HG03280 (cell line): ENCODE measurements at regions not wholly inside any gene's neighbourhood (a gene's known extent, or its start where the extent isn't known, plus 50 kb on each side); places are given as distances from the start of the nearest gene placed in this dataset.

Experiments used
- ATAC-seq: cut with Tn5 transposase; IDR thresholded peaks from one replicate; pipeline ENCODE4 v1.9.1; 2021; ENCODE audit warnings: mild to moderate bottlenecking, moderate library complexity; ENCODE audit not compliant: unreplicated experiment

DNA sequence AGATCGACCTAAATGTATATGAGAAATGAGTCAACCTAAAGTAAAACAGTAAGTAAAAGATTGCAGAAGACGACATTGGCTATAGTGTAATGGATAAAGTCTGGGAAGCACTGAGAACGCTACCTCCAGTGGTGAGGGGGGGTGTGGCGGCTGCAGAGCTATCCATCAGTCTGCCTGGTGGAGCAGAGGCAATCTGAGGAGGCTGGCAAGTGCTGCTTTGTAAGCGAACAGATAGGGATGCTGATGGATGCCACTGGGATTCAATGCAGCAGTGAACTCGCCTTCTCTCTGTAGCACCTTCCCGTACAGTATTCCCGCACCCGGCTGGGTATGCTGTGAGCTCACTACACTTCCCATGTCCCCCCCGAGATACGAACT lies 261.5 kb downstream of the NSG2 start:
- ATAC-seq, result no peak

- ATAC-seq, result no peak
Measured at GRCh38 chr5:174307656-174308271, 262.3 kb downstream of the NSG2 start.

DNA sequence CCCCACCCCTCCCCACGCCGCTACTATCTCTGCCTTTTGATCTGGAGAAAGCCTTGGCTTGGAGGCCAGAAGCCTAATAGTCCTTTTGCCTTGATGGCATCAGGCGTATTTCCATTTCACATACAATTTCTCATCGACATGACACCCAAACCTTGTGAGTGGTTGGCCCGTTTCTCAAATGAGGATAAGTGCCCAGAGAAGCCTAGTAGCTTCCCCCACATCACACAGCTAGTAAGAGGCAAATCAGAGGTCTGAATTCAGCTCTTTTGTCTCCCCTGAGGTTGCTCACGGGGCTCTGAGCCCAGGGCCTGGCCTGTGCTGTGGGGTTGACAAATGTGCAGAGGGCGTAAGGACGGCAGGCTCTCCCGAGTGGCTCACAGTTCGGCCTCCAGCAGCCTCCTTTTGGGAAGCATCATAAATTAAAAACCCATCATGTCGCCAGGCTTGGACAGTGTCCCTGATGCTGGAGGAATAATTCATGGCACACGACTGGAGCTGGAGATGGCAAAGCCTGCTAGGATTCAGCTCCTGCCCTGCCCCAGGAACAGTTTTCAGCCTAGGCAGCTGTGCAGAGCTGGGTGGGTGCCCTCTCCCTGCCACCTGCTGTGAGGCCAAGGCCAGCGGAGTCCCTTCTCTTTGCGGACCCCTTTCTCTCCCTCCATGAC lies 263.8 kb downstream of the NSG2 start:
- no peak for ATAC-seq

DNA sequence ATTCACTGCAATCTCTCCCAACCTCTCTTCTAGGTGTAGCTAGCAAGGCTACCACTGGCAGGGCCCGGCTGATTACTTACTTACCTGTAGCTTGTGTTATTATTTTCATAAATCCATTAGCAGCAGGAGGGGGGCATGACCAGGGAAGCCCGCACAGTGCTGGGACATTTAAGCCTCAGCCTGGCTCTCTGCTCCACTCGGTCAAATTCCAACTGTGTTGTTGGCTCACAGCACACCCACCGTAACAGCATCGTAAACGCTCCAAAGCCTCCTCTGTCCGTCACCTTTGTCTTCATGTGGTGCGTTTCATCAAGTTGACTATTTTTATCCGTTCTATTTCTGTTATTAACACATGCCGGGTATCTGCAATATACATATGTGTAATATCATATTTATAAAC lies 264.7 kb downstream of the NSG2 start:
- ATAC-seq, result no peak

DNA sequence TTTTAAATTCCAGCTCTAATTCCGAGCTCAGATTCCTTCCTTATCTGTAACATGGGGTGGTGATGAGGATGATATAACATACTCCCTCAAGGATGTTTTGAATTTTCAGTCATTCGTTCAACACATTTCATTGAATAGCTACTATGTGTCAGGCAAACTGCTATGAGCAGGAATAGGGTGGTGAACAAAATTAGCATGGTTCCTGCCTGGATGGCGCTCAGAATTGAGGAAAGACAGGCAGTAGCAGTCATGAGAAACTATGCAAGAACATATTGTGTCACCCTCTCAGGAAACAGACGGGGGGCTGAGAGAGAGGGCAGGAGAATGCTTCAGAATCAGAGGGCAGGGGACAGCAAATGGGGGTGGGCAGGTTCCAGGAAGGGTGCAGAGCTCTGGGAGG lies 265.2 kb downstream of the NSG2 start:
- no peak for ATAC-seq

DNA sequence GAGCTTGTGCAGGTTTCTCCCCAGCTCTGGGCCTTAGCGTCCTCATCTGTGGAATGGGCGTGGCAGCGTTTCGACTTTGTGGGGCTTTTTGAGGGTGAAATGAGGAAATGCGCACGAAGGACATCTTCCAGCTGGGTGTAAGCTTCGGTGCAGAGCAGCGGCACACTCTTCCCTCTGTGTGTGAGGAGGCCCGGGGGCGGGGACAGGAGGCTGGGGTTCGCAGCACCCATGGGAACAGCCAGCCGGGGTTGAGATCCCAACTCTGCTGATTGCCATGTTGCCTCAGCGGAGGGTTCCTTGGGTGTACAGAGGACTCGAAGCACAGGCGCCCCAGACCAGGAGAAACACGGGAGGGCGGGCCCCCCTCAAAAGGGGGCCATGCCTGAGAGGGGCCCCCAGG lies 265.6 kb downstream of the NSG2 start:
- no peak for ATAC-seq

GRCh38 chr5:174311531-174312269 lies 266.2 kb downstream of the NSG2 start:
- peak; percentile 74 for ATAC-seq

GRCh38 chr5:174312270-174312617 lies 266.7 kb downstream of the NSG2 start:
- ATAC-seq, result peak; percentile 17

- ATAC-seq, result no peak
Measured at GRCh38 chr5:174312641-174313040, 267.1 kb downstream of the NSG2 start.

DNA sequence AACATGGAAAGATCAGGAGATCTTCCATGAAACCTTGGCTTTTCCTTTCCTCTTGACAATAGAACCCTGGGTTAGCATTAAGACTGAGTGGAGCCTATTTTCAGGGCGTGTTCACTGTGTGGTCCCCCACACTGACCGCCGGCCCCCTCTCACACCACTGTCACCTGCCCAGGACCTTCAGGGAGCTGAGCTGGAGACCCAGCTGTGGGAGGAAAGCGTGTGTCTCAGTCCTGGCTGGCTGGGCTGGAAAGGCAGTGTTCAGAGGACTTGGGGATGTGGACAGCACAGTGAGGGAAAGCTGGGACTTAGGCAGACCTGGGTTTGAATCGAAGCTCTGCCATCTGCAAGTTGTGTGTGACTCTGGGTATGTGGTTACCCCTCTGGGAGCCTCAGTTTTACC lies 268.1 kb downstream of the NSG2 start:
- no peak for ATAC-seq

DNA sequence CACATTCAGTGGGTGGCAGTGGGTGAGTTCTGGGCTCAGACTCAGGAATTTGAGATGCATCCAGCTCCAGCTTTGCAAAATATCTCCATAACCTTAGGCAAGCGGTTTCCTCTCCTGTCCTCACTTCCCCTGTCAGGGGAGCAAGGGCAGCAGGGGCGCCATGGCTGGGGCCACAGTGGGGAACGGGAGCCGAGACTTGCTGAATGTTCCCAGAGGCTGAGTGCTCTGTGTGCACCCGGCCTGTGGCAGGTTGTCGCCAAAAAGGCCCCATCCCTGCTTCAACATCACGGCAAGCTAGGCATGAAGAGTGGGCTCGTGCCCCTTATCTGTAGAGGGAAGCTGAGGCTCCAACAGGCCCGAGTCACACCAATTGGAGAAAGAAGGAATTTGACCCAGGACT lies 268.8 kb downstream of the NSG2 start:
- ATAC-seq, result no peak

DNA sequence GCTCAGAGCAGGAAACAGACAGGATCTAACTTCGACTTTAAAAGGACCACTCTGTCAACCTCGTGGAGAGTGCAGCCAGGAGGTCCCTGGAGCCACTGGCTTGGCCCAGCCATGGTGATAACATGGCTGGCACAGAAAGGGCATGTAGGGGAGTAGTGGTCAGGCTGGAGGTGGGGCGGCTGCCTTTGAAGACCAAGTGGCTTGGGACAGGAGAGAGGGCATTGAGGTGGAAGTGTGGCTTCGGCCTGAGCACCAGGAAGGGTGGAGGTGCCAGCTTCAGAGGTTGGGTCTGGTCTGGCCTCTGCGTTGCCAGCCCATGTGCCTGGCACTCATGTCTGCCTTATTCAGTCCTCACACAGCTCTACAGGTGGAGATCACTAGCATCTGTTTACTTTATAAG lies 270.0 kb downstream of the NSG2 start:
- ATAC-seq, result no peak

GRCh38 chr5:174315871-174316270 lies 270.4 kb downstream of the NSG2 start:
- ATAC-seq, result no peak

- no peak for ATAC-seq
Measured at GRCh38 chr5:174316326-174316725, 270.8 kb downstream of the NSG2 start.

DNA sequence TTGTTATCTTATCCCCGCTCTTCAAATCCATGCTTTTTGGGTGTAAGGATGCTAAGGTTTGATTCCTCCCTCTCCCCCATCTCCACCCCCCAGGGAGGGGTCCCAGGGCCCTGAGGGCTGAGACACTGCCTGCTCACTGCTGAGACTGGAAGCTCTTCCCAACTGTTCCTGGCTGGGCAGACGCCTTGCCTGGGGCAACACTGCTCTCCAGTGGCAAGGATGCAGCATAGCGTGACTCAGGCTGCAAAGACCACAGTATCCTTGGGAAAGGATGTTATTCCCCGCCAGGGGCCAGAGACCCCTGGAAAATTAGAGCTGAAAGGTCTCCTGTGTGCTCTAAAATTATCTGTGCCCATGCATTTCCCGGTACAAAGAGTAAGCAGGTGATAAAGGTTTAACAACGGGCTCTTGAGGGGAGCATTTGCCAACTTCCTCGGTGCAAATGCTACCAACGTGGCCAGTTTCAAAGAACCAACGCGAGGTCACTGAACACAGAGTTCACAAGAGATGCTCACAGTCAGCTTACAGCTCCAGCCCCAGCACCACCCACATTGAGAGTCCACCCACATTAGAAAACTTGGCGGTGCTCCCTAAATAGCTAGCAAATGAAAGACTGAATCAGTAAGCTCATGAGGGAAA lies 271.9 kb downstream of the NSG2 start:
- ATAC-seq, result no peak

GRCh38 chr5:174318578-174318977 lies 273.1 kb downstream of the NSG2 start:
- ATAC-seq, result no peak

DNA sequence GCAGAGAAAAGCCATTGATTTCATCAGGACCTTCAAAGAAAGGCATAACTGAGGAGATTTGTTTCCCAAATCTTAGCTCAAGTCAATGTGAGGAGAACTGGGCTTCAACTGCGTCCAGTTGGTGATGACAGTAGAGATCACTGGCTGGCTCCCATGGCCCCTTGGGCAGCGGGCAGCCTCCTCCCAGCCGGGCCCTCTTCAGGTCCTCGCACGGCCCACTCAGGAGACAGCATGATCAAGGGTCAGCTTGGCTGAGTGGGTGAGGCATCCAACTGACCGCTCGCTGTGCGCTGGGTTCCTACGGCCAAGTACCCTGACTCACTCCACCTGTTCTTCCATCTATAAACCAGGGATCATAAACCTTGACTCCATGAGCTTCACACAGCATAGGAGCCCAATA lies 274.0 kb downstream of the NSG2 start:
- ATAC-seq, result no peak

GRCh38 chr5:174320051-174320450 lies 274.5 kb downstream of the NSG2 start:
- ATAC-seq, result no peak

GRCh38 chr5:174323878-174324281 lies 278.4 kb downstream of the NSG2 start:
- ATAC-seq, result peak; percentile 78

DNA sequence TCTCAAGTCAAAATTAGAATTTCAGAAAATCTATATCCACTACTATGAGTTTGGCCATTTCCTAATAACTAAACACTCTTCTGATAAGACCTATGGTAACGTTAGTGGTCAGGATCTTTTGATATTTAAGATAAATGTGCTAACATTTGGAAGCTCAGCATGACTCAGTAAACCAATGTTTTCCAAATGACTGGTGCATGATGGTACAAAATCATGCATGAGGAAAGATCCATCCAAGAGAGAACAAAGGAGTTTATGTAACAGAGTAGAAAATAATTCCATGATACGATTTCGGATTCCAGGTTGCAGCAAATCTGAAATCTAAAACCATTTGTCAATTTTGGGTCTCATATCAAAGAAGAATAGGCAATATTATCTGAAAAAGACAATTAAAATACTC lies 279.2 kb downstream of the NSG2 start:
- ATAC-seq, result no peak

- ATAC-seq, result no peak
Measured at GRCh38 chr5:174325431-174325830, 279.9 kb downstream of the NSG2 start.

- no peak for ATAC-seq
Measured at GRCh38 chr5:174325961-174326360, 280.5 kb downstream of the NSG2 start.
